ENCODE measurements at regions not wholly inside any gene's neighbourhood (a gene's known extent, or its start where the extent isn't known, plus 50 kb on each side); places are given as distances from the start of the nearest gene placed in this dataset.

- Mint-ChIP-seq H3K4me3 (no peak overlapping the region), H3K9me3 (no peaks in the 10 kb centered on the region), H3K27me3 (ENCODE audit: low read depth) (peaks cover 7% of the 10 kb centered on the region), H3K27ac (no peak overlapping the region), H3K36me3 (ENCODE audit: low read depth) (peaks cover 22% of the 10 kb centered on the region), H3K4me1 (no peaks in the 10 kb centered on the region)
- TF ChIP-seq, protein P1, sequence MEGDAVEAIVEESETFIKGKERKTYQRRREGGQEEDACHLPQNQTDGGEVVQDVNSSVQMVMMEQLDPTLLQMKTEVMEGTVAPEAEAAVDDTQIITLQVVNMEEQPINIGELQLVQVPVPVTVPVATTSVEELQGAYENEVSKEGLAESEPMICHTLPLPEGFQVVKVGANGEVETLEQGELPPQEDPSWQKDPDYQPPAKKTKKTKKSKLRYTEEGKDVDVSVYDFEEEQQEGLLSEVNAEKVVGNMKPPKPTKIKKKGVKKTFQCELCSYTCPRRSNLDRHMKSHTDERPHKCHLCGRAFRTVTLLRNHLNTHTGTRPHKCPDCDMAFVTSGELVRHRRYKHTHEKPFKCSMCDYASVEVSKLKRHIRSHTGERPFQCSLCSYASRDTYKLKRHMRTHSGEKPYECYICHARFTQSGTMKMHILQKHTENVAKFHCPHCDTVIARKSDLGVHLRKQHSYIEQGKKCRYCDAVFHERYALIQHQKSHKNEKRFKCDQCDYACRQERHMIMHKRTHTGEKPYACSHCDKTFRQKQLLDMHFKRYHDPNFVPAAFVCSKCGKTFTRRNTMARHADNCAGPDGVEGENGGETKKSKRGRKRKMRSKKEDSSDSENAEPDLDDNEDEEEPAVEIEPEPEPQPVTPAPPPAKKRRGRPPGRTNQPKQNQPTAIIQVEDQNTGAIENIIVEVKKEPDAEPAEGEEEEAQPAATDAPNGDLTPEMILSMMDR (IDR thresholded peaks at IDR 0.05; ENCODE audit: unreplicated experiment in 3 of 3), result no peak
Measured at GRCh38 chr11:10628508-10629236, 60.2 kb upstream of the LYVE1 start.

- Mint-ChIP-seq H3K27ac (no peak overlapping the region), H3K4me1 (no peaks in the 10 kb centered on the region), H3K4me3 (no peak overlapping the region), H3K27me3 (ENCODE audit: low read depth) (peaks cover 7% of the 10 kb centered on the region), H3K9me3 (no peaks in the 10 kb centered on the region), H3K36me3 (ENCODE audit: low read depth) (peaks cover 25% of the 10 kb centered on the region)
- TF ChIP-seq, protein P1 (IDR thresholded peaks at IDR 0.05; ENCODE audit: unreplicated experiment in 3 of 3), result no peak
Measured at GRCh38 chr11:10627816-10628215, 59.4 kb upstream of the LYVE1 start.

DNA sequence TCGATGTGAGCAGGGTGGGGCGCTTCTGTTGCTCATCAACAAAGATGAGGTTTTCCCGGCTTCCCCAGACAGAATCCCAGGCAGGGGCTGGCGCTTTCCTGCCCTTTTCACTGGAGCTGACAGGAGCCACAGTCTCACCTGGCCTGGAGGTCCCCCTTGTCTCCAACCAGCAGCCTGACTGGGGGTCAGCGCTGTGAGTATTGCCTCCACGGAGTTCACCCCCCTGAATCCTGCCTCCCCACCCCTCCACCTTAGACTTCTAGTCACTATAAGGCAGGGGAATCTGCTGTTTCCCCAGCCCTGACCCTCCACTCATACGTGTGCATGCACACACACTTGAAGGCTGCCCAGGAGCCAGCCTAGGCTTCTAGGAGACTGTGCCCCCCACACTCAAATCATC, 58.8 kb upstream of the LYVE1 start:
- Mint-ChIP-seq H3K4me3 (no peak overlapping the region), H3K9me3 (no peaks in the 10 kb centered on the region), H3K36me3 (ENCODE audit: low read depth) (peaks cover 22% of the 10 kb centered on the region), H3K27ac (no peak overlapping the region), H3K27me3 (ENCODE audit: low read depth) (peaks cover 7% of the 10 kb centered on the region), H3K4me1 (no peaks in the 10 kb centered on the region)
- TF ChIP-seq, protein P1 (IDR thresholded peaks at IDR 0.05; ENCODE audit: unreplicated experiment in 3 of 3), result no peak

DNA sequence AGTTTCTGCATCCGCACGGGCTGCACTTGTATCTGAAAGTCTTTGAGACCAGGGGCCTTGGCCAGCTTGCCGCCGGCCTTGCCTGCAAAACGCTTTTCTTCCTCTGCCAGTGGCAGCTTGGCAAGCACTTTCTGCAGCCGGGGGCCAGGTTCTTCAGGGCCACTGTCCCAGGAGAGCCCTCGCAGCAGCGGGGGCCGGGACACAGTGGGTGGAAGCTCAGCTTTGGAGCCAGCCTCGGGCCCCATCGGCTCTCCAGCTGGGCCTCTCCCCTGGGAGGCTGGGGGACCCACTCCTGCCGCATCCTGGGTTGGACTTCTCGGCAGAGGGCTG, 57.5 kb upstream of the LYVE1 start:
- H3K4me1 Mint-ChIP-seq, result no peaks in the 10 kb centered on the region
- no peak overlapping the region for H3K27ac Mint-ChIP-seq
- TF ChIP-seq, protein P1 (IDR thresholded peaks at IDR 0.05; ENCODE audit: unreplicated experiment in 3 of 3), result no peak
- peaks cover 3% of the 10 kb centered on the region for H3K27me3 Mint-ChIP-seq (ENCODE audit: low read depth)
- peaks cover 14% of the 10 kb centered on the region for H3K36me3 Mint-ChIP-seq (ENCODE audit: low read depth)
- no peak overlapping the region for H3K4me3 Mint-ChIP-seq
- H3K9me3 Mint-ChIP-seq, result no peaks in the 10 kb centered on the region

DNA sequence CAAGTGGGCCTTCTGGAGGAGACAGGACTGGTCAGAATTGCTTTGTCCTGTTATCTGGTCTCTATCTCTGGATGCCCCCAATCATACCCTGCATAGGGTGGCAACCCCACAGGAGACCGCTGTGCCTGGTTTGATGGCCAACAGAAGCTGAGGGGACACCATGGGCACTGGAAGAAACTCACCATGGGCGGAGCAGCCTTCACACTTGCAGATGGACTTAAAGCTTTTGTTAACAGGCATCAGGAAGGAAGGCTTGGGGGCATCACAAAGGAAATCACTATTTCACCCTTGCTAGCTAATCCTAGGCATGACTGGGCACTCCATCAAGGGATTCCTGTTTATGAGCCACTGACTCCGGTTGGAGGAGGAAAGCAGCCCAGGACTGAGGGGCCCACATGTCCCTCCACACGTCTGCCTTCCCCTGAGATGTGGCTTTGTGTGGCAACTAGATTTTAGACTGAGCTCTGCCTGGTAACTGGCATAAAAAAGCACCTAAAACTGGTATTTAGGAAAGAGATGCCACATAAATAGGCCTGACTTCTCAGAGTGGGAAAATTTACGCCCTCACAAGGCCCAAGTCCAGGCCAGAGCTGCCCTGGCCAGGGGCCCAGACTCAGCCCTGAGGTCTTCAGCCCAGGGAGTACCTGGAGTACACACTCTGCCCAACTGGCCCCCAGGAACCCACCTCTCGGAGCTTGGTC, 57.0 kb upstream of the LYVE1 start:
- H3K36me3 Mint-ChIP-seq (ENCODE audit: low read depth), result peaks cover 11% of the 10 kb centered on the region
- TF ChIP-seq, protein P1 (IDR thresholded peaks at IDR 0.05; ENCODE audit: unreplicated experiment in 3 of 3), result no peak

More for the DNA sequence above, 57.0 kb upstream of the LYVE1 start:
- H3K27ac Mint-ChIP-seq, result no peak overlapping the region
- no peaks in the 10 kb centered on the region for H3K9me3 Mint-ChIP-seq
- peaks cover 3% of the 10 kb centered on the region for H3K27me3 Mint-ChIP-seq (ENCODE audit: low read depth)
- H3K4me1 Mint-ChIP-seq, result no peaks in the 10 kb centered on the region
- H3K4me3 Mint-ChIP-seq, result no peak overlapping the region
